ENCODE measurements at regions not wholly inside any gene's neighbourhood (a gene's known extent, or its start where the extent isn't known, plus 50 kb on each side); places are given as distances from the start of the nearest gene placed in this dataset.

DNA sequence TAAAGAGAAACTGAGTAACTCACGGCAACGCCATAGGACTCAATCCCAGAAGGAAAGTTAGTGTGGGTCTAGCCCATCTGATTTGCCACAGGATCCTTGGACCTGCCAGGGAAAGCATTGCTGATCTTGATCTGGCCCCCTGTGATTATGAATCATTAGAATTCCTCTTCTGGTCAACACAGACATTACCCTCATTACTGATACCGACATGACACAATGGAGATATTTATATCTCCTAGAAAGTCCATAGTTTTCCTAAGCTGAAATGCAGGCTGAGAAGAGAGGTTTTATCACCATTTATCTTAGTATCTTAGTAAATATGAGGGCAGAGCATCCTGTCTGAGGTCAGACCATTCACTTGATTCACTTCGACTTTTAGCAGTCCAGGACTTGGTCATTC, 75.5 kb upstream of the CCDC68 start:
- Histone ChIP-seq H3K9ac (ENCODE audit: insufficient read depth in 1 of 2, low read length in 2 of 2) (no peak overlapping the region), H3K36me3 (ENCODE audit: control insufficient read depth in 4 of 4, insufficient read depth in 4 of 4, low read length in 4 of 4) (no peaks in the 10 kb centered on the region), H3K27me3 (ENCODE audit: control insufficient read depth in 3 of 3, insufficient read depth in 3 of 3, low read length in 2 of 3) (no peaks in the 10 kb centered on the region), H3K4me3 (no peak overlapping the region), H3K27ac (ENCODE audit: low read depth in 1 of 2, low read length in 1 of 2) (no peak overlapping the region), H3K4me1 (ENCODE audit: control insufficient read depth in 5 of 5, insufficient read depth in 5 of 5, low read length in 5 of 5) (peaks cover 0 to 2% (median 0%) of the 10 kb centered on the region in 5 donors), H3K9me3 (ENCODE audit: control insufficient read depth in 4 of 4, insufficient read depth in 3 of 4, low read length in 3 of 4) (no peaks in the 10 kb centered on the region)
- WGBS, 2 donors = 82 to 83% methylated on average over 4 of the region's 4 CpGs
- no peak for ATAC-seq (ENCODE audit: insufficient read depth, low FRiP score)
- TF ChIP-seq, protein P1, sequence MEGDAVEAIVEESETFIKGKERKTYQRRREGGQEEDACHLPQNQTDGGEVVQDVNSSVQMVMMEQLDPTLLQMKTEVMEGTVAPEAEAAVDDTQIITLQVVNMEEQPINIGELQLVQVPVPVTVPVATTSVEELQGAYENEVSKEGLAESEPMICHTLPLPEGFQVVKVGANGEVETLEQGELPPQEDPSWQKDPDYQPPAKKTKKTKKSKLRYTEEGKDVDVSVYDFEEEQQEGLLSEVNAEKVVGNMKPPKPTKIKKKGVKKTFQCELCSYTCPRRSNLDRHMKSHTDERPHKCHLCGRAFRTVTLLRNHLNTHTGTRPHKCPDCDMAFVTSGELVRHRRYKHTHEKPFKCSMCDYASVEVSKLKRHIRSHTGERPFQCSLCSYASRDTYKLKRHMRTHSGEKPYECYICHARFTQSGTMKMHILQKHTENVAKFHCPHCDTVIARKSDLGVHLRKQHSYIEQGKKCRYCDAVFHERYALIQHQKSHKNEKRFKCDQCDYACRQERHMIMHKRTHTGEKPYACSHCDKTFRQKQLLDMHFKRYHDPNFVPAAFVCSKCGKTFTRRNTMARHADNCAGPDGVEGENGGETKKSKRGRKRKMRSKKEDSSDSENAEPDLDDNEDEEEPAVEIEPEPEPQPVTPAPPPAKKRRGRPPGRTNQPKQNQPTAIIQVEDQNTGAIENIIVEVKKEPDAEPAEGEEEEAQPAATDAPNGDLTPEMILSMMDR (IDR thresholded peaks at IDR 0.05; ENCODE audit: control extremely low read depth, extremely low read depth) = no peak
- no peak for DNase-seq

DNA sequence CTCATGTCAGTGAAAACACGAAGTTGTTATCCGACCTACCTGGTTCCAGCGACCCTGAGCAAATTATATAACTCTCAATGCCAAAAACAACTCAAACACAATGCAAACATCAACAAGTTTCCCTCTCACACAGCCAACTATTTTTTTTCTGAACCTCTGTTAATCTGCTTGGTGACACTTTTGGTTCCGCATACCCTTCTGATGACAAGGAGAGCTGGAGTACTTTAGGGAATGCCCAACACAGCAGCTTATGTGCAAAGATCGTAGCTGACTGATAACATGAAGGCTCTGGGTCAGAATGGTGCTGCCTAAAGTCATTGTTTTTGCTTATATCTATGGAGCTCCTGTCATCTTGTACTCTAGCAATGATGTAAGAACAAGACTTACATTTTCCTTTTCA, 72.7 kb upstream of the CCDC68 start:
- no peak overlapping the region for H3K4me3 ChIP-seq
- H3K36me3 ChIP-seq (ENCODE audit: control insufficient read depth in 4 of 4, insufficient read depth in 4 of 4, low read length in 4 of 4) = no peaks in the 10 kb centered on the region
- ATAC-seq (ENCODE audit: insufficient read depth, low FRiP score) = no peak
- peak in 2 of 3 donors; percentile 33 to 50 for DNase-seq
- H3K27me3 ChIP-seq (ENCODE audit: control insufficient read depth in 3 of 3, insufficient read depth in 3 of 3, low read length in 2 of 3) = no peaks in the 10 kb centered on the region
- WGBS, 2 donors = 60 to 69% methylated on average over 5 of the region's 5 CpGs
- H3K27ac ChIP-seq (ENCODE audit: low read depth in 1 of 2, low read length in 1 of 2) = no peak overlapping the region
- H3K9ac ChIP-seq (ENCODE audit: insufficient read depth in 1 of 2, low read length in 2 of 2) = no peak overlapping the region
- TF ChIP-seq, protein P1 (IDR thresholded peaks at IDR 0.05; ENCODE audit: control extremely low read depth, extremely low read depth) = no peak
- H3K9me3 ChIP-seq (ENCODE audit: control insufficient read depth in 4 of 4, insufficient read depth in 3 of 4, low read length in 3 of 4) = no peaks in the 10 kb centered on the region
- peaks cover 0 to 2% (median 0%) of the 10 kb centered on the region in 5 donors for H3K4me1 ChIP-seq (ENCODE audit: control insufficient read depth in 5 of 5, insufficient read depth in 5 of 5, low read length in 5 of 5)

DNA sequence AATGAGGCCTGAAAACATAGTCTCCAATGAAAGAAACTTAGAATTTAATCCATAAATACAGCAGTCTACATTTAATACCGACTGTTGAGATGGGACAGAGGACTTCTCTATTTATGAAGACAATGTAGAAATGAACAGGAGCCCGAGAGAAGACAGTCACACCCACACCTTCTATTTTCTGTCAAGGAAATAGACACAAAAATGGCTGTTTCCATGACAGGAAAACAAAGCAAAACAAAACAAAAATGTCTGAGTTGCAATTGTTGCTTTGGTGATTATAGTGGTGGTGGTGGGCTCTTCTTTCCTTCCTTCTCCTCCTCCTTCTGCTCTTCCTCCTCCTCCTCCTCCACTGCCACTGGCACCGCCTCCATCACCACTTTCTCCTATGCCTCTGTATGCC, 72.3 kb upstream of the CCDC68 start:
- TF ChIP-seq, protein P1 (IDR thresholded peaks at IDR 0.05; ENCODE audit: control extremely low read depth, extremely low read depth) = no peak
- ATAC-seq (ENCODE audit: insufficient read depth, low FRiP score) = no peak

DNA sequence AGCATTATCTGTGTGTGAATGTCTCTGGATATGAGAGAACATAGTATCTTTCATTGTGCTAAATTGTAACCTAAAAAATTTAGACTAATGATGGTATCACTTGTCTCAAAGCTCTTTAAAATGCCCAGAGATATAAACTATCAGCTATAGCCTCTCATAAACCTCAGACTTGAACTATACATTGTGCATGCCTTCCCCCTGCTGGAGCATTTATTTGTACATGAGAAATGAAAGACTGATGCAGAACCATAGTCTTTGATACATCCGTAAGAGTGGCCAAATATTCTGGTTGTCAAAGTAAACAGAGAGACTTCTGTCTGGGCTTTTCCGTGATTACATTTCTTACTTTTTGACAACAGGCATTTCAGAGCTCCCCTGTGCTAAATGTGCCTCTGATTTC, 71.9 kb upstream of the CCDC68 start:
- peaks cover 0 to 2% (median 0%) of the 10 kb centered on the region in 5 donors for H3K4me1 ChIP-seq (ENCODE audit: control insufficient read depth in 5 of 5, insufficient read depth in 5 of 5, low read length in 5 of 5)
- WGBS, 2 donors = 77 to 86% methylated on average over 2 of the region's 2 CpGs
- H3K27ac ChIP-seq (ENCODE audit: low read depth in 1 of 2, low read length in 1 of 2) = no peak overlapping the region
- peak in 1 of 3 donors; percentile 32 for DNase-seq
- H3K36me3 ChIP-seq (ENCODE audit: control insufficient read depth in 4 of 4, insufficient read depth in 4 of 4, low read length in 4 of 4) = no peaks in the 10 kb centered on the region
- H3K4me3 ChIP-seq = no peak overlapping the region
- H3K27me3 ChIP-seq (ENCODE audit: control insufficient read depth in 3 of 3, insufficient read depth in 3 of 3, low read length in 2 of 3) = no peaks in the 10 kb centered on the region
- no peaks in the 10 kb centered on the region for H3K9me3 ChIP-seq (ENCODE audit: control insufficient read depth in 4 of 4, insufficient read depth in 3 of 4, low read length in 3 of 4)
- no peak overlapping the region for H3K9ac ChIP-seq (ENCODE audit: insufficient read depth in 1 of 2, low read length in 2 of 2)
- no peak for ATAC-seq (ENCODE audit: insufficient read depth, low FRiP score)
- TF ChIP-seq, protein P1 (IDR thresholded peaks at IDR 0.05; ENCODE audit: control extremely low read depth, extremely low read depth) = no peak

More for the DNA sequence above, 72.3 kb upstream of the CCDC68 start:
- WGBS, 2 donors = 76 to 84% methylated on average over 3 of the region's 3 CpGs
- Histone ChIP-seq H3K27ac (ENCODE audit: low read depth in 1 of 2, low read length in 1 of 2) (no peak overlapping the region), H3K9me3 (ENCODE audit: control insufficient read depth in 4 of 4, insufficient read depth in 3 of 4, low read length in 3 of 4) (no peaks in the 10 kb centered on the region), H3K4me3 (no peak overlapping the region), H3K27me3 (ENCODE audit: control insufficient read depth in 3 of 3, insufficient read depth in 3 of 3, low read length in 2 of 3) (no peaks in the 10 kb centered on the region), H3K4me1 (ENCODE audit: control insufficient read depth in 5 of 5, insufficient read depth in 5 of 5, low read length in 5 of 5) (peaks cover 0 to 2% (median 0%) of the 10 kb centered on the region in 5 donors), H3K9ac (ENCODE audit: insufficient read depth in 1 of 2, low read length in 2 of 2) (no peak overlapping the region), H3K36me3 (ENCODE audit: control insufficient read depth in 4 of 4, insufficient read depth in 4 of 4, low read length in 4 of 4) (no peaks in the 10 kb centered on the region)
- peak in 1 of 3 donors; percentile 30 for DNase-seq

All from lung (tissue), 11 donors.